ENCODE measurements at regions not wholly inside any gene's neighbourhood (a gene's known extent, or its start where the extent isn't known, plus 50 kb on each side); places are given as distances from the start of the nearest gene placed in this dataset.

- no peak for DNase-seq (ENCODE audit: low spot score)
- no TSS peak for BruUV-seq (replicated peaks)
- no peaks in the 10 kb centered on the region for H3K36me3 ChIP-seq (ENCODE audit: insufficient read depth, low read length, poor library complexity, severe bottlenecking)
- H3K4me1 ChIP-seq (ENCODE audit: insufficient read depth, low read length, poor library complexity, severe bottlenecking): no peaks in the 10 kb centered on the region
- TF ChIP-seq CTCF (conservative IDR thresholded peaks at IDR 0.05; ENCODE audit: low read depth, low read length) (no peak), EZH2 (IDR thresholded peaks at IDR 0.05; ENCODE audit: borderline replicate concordance, low read depth, low read length, poor library complexity, severe bottlenecking) (no peak)
- intact Hi-C loops (cut with micrococcal nuclease; ENCODE audit: unreplicated experiment): no loop called here
- H3K4me3 ChIP-seq (ENCODE audit: low read depth, low read length, poor library complexity, severe bottlenecking): no peak overlapping the region
- ChIA-PET CTCF (no interaction called here), POLR2A (ENCODE audit: low non-redundant PET) (no interaction called here)
- no peaks in the 10 kb centered on the region for H3K27me3 ChIP-seq (replicated peaks; ENCODE audit: insufficient read depth, low read depth, low read length, poor library complexity)
- no peak overlapping the region for H3K27ac ChIP-seq (ENCODE audit: low read depth, low read length, poor library complexity, severe bottlenecking)
- no peaks in the 10 kb centered on the region for H3K9me3 ChIP-seq (ENCODE audit: low read depth, low read length, poor library complexity, severe bottlenecking)
These were observed 339.7 kb upstream of the NR2F2 start for GRCh38 chr15:95990833-95991232.

- intact Hi-C loops (cut with micrococcal nuclease; ENCODE audit: unreplicated experiment): no loop called here
- no peaks in the 10 kb centered on the region for H3K9me3 ChIP-seq (ENCODE audit: low read depth, low read length, poor library complexity, severe bottlenecking)
- ChIA-PET POLR2A (ENCODE audit: low non-redundant PET) (no interaction called here), CTCF (no interaction called here)
- H3K36me3 ChIP-seq (ENCODE audit: insufficient read depth, low read length, poor library complexity, severe bottlenecking): no peaks in the 10 kb centered on the region
- no peaks in the 10 kb centered on the region for H3K27me3 ChIP-seq (replicated peaks; ENCODE audit: insufficient read depth, low read depth, low read length, poor library complexity)
- no peak overlapping the region for H3K27ac ChIP-seq (ENCODE audit: low read depth, low read length, poor library complexity, severe bottlenecking)
- peak; percentile 4 for DNase-seq (ENCODE audit: low spot score)
- no peaks in the 10 kb centered on the region for H3K4me1 ChIP-seq (ENCODE audit: insufficient read depth, low read length, poor library complexity, severe bottlenecking)
- H3K4me3 ChIP-seq (ENCODE audit: low read depth, low read length, poor library complexity, severe bottlenecking): no peak overlapping the region
- TF ChIP-seq EZH2 (IDR thresholded peaks at IDR 0.05; ENCODE audit: borderline replicate concordance, low read depth, low read length, poor library complexity, severe bottlenecking): no peak
- no peak for TF ChIP-seq CTCF (conservative IDR thresholded peaks at IDR 0.05; ENCODE audit: low read depth, low read length)
- no TSS peak for BruUV-seq (replicated peaks)
These were observed 336.1 kb upstream of the NR2F2 start for GRCh38 chr15:95994418-95994817.

GRCh38 chr15:95995375-95996168 lies 334.9 kb upstream of the NR2F2 start:
- no peak for DNase-seq (ENCODE audit: low spot score)
- Histone ChIP-seq H3K4me3 (ENCODE audit: low read depth, low read length, poor library complexity, severe bottlenecking) (no peak overlapping the region), H3K27me3 (replicated peaks; ENCODE audit: insufficient read depth, low read depth, low read length, poor library complexity) (no peaks in the 10 kb centered on the region), H3K4me1 (ENCODE audit: insufficient read depth, low read length, poor library complexity, severe bottlenecking) (no peaks in the 10 kb centered on the region), H3K9me3 (ENCODE audit: low read depth, low read length, poor library complexity, severe bottlenecking) (no peaks in the 10 kb centered on the region), H3K36me3 (ENCODE audit: insufficient read depth, low read length, poor library complexity, severe bottlenecking) (no peaks in the 10 kb centered on the region), H3K27ac (ENCODE audit: low read depth, low read length, poor library complexity, severe bottlenecking) (no peak overlapping the region)
- TF ChIP-seq EZH2 (IDR thresholded peaks at IDR 0.05; ENCODE audit: borderline replicate concordance, low read depth, low read length, poor library complexity, severe bottlenecking) (no peak), CTCF (conservative IDR thresholded peaks at IDR 0.05; ENCODE audit: low read depth, low read length) (no peak)
- intact Hi-C loops (cut with micrococcal nuclease; ENCODE audit: unreplicated experiment): no loop called here
- ChIA-PET CTCF (no interaction called here), POLR2A (ENCODE audit: low non-redundant PET) (no interaction called here)
- BruUV-seq (replicated peaks): no TSS peak
